HEK293 (cell line): ENCODE measurements at regions not wholly inside any gene's neighbourhood (a gene's known extent, or its start where the extent isn't known, plus 50 kb on each side); places are given as distances from the start of the nearest gene placed in this dataset.

Experiments
- CTCF ChIA-PET: fragments of 350-600 bp; formaldehyde crosslinking; extraction: SDS; loops from one replicate; lab custom pipeline; 2021; ENCODE audit warnings: antibody characterized with exemption; lab: Yijun Ruan, JAX
- POLR2A ChIA-PET: fragments of 300-600 bp; formaldehyde crosslinking; extraction: SDS; loops from one replicate; lab custom pipeline; 2020; ENCODE audit warnings: antibody characterized with exemption, inconsistent platforms; lab: Yijun Ruan, JAX
- H3K27ac ChIP-seq: fragments of 200-500 bp; sonication (Bioruptor generic); 2 replicates; pipeline ENCODE4 v1.5.1; 2014; ENCODE audit warnings: low read depth, low read length, control low read depth, inconsistent platforms; ENCODE audit errors: extremely low read depth
- H3K36me3 ChIP-seq, 2 experiments: fragments of 200-500 bp in 1 of 2; sonication (Bioruptor generic) in 1 of 2; 1 replicate in 1 of 2; 2 replicates in 1 of 2; pipeline ENCODE4 v1.5.1; 2014 to 2017; ENCODE audit warnings: inconsistent platforms in 2 of 2, low read length in 2 of 2; ENCODE audit not compliant: control insufficient read depth in 2 of 2, insufficient read depth in 1 of 2
- H3K4me1 ChIP-seq: fragments of 200-500 bp; sonication (Bioruptor generic); 2 replicates; pipeline ENCODE4 v1.5.1; 2014; ENCODE audit warnings: mild to moderate bottlenecking, low read length, inconsistent platforms; ENCODE audit not compliant: control insufficient read depth, insufficient read depth
- H3K4me3 ChIP-seq: 2 replicates; pipeline ENCODE4 v1.5.1; 2011; ENCODE audit warnings: low read depth, mild to moderate bottlenecking, control low read depth, low read length, moderate library complexity
- H3K9me3 ChIP-seq: fragments of 200-500 bp; sonication (Bioruptor generic); 2 replicates; pipeline ENCODE4 v1.5.1; 2014; ENCODE audit warnings: low read depth, low read length, inconsistent platforms; ENCODE audit not compliant: control insufficient read depth, insufficient read depth
- BCL11B ChIP-seq: fragments of 450-650 bp; formaldehyde crosslinking; IDR thresholded peaks from 2 replicates; pipeline ENCODE4 v1.5.1; 2016; ENCODE audit warnings: low read depth, missing biosample characterization, missing genetic modification characterization
- IKZF3 ChIP-seq: fragments of 450-650 bp; IDR thresholded peaks from 2 replicates; pipeline ENCODE4 v1.5.0; 2018; ENCODE audit warnings: missing biosample characterization, mild to moderate bottlenecking, missing genetic modification characterization, moderate library complexity
- KLF1 ChIP-seq: fragments of 450-650 bp; formaldehyde crosslinking; IDR thresholded peaks from 2 replicates; pipeline ENCODE4 v1.5.1; 2016; ENCODE audit warnings: missing biosample characterization, missing genetic modification characterization
- KLF10 ChIP-seq: fragments of 450-650 bp; IDR thresholded peaks from 2 replicates; pipeline ENCODE4 v1.5.1; 2018; ENCODE audit warnings: missing biosample characterization, mild to moderate bottlenecking, missing genetic modification characterization
- TRIM28 ChIP-seq: IDR thresholded peaks from 2 replicates; pipeline ENCODE4 v1.6.1; 2011; ENCODE audit warnings: low read length, control low read depth, borderline replicate concordance
- ZBTB17 ChIP-seq: fragments of 450-650 bp; formaldehyde crosslinking; IDR thresholded peaks from 2 replicates; pipeline ENCODE4 v1.5.1; 2016; ENCODE audit warnings: missing biosample characterization, missing genetic modification characterization
- ZEB2 ChIP-seq: fragments of 450-650 bp; formaldehyde crosslinking; IDR thresholded peaks from 2 replicates; pipeline ENCODE4 v1.5.1; 2016; ENCODE audit warnings: missing biosample characterization, missing genetic modification characterization
- ZFP69B ChIP-seq: fragments of 450-650 bp; formaldehyde crosslinking; IDR thresholded peaks from 2 replicates; pipeline ENCODE4 v1.5.1; 2016; ENCODE audit warnings: missing biosample characterization, missing genetic modification characterization
- ZNF10 ChIP-seq: fragments of 450-650 bp; formaldehyde crosslinking; IDR thresholded peaks from 2 replicates; pipeline ENCODE4 v1.5.1; 2017; ENCODE audit warnings: missing biosample characterization, missing genetic modification characterization
- ZNF112 ChIP-seq: fragments of 450-650 bp; formaldehyde crosslinking; IDR thresholded peaks from 2 replicates; pipeline ENCODE4 v1.5.0; 2017; ENCODE audit warnings: missing biosample characterization, missing genetic modification characterization
- ZNF138 ChIP-seq: fragments of 450-650 bp; formaldehyde crosslinking; IDR thresholded peaks from 2 replicates; pipeline ENCODE4 v1.5.1; 2016; ENCODE audit warnings: missing biosample characterization, missing genetic modification characterization, borderline replicate concordance
- ZNF157 ChIP-seq: fragments of 450-650 bp; formaldehyde crosslinking; IDR thresholded peaks from 2 replicates; pipeline ENCODE4 v1.5.1; 2016; ENCODE audit warnings: missing biosample characterization, missing genetic modification characterization
- ZNF169 ChIP-seq: fragments of 450-650 bp; formaldehyde crosslinking; IDR thresholded peaks from 2 replicates; pipeline ENCODE4 v1.5.1; 2016; ENCODE audit warnings: missing biosample characterization, missing genetic modification characterization
- ZNF174 ChIP-seq: fragments of 450-650 bp; formaldehyde crosslinking; IDR thresholded peaks from 2 replicates; pipeline ENCODE4 v1.5.0; 2017; ENCODE audit warnings: missing biosample characterization, mild to moderate bottlenecking, missing genetic modification characterization
- ZNF19 ChIP-seq: fragments of 450-650 bp; formaldehyde crosslinking; IDR thresholded peaks from 2 replicates; pipeline ENCODE4; 2016; ENCODE audit warnings: missing biosample characterization, missing genetic modification characterization, low read depth
- ZNF2 ChIP-seq: fragments of 450-650 bp; formaldehyde crosslinking; IDR thresholded peaks from 2 replicates; pipeline ENCODE4 v1.5.1; 2016; ENCODE audit warnings: missing biosample characterization, missing genetic modification characterization
- ZNF23 ChIP-seq: fragments of 450-650 bp; formaldehyde crosslinking; IDR thresholded peaks from 2 replicates; pipeline ENCODE4 v1.5.1; 2016; ENCODE audit warnings: missing biosample characterization, missing genetic modification characterization, borderline replicate concordance
- ZNF274 ChIP-seq, 2 experiments: fragments of 200-500 bp in 1 of 2; fragments of 450-650 bp in 1 of 2; sonication (Bioruptor generic) in 1 of 2; formaldehyde crosslinking in 1 of 2; IDR thresholded peaks; 2 replicates each; pipeline versions ENCODE4 v1.5.1 to v1.6.1; 2014 to 2016; ENCODE audit warnings: borderline replicate concordance in 1 of 2, inconsistent platforms in 1 of 2, low read length in 1 of 2, missing biosample characterization in 1 of 2, missing genetic modification characterization in 1 of 2
- ZNF292 ChIP-seq: fragments of 450-650 bp; formaldehyde crosslinking; IDR thresholded peaks from 2 replicates; pipeline ENCODE4 v1.5.1; 2016; ENCODE audit warnings: low read depth, missing biosample characterization, missing genetic modification characterization, borderline replicate concordance
- ZNF324 ChIP-seq: fragments of 450-650 bp; formaldehyde crosslinking; IDR thresholded peaks from 2 replicates; pipeline ENCODE4 v1.5.1; 2016; ENCODE audit warnings: missing biosample characterization, missing genetic modification characterization
- ZNF366 ChIP-seq: fragments of 450-650 bp; formaldehyde crosslinking; conservative IDR thresholded peaks from 2 replicates; pipeline ENCODE4 v1.5.1; 2016; ENCODE audit warnings: missing biosample characterization, missing genetic modification characterization
- ZNF404 ChIP-seq: fragments of 450-650 bp; formaldehyde crosslinking; IDR thresholded peaks from 2 replicates; pipeline ENCODE4 v1.5.1; 2017; ENCODE audit warnings: missing biosample characterization, missing genetic modification characterization
- ZNF416 ChIP-seq: fragments of 450-650 bp; formaldehyde crosslinking; IDR thresholded peaks from 2 replicates; pipeline ENCODE4 v1.5.1; 2016; ENCODE audit warnings: missing biosample characterization, missing genetic modification characterization
- ZNF514 ChIP-seq: fragments of 450-650 bp; formaldehyde crosslinking; IDR thresholded peaks from 2 replicates; pipeline ENCODE4 v1.5.1; 2016; ENCODE audit warnings: missing biosample characterization, missing genetic modification characterization
- ZNF530 ChIP-seq: fragments of 450-650 bp; formaldehyde crosslinking; IDR thresholded peaks from 2 replicates; pipeline ENCODE4 v1.5.1; 2016; ENCODE audit warnings: low read depth, missing biosample characterization, missing genetic modification characterization
- ZNF843 ChIP-seq: fragments of 450-650 bp; formaldehyde crosslinking; IDR thresholded peaks from 2 replicates; pipeline ENCODE4 v1.5.1; 2016; ENCODE audit warnings: missing biosample characterization, missing genetic modification characterization
- TF ChIP-seq, protein P1 (sequence below): fragments of 450-650 bp; formaldehyde crosslinking; IDR thresholded peaks from 2 replicates; pipeline ENCODE4 v1.5.1; 2016; ENCODE audit warnings: missing biosample characterization, missing genetic modification characterization, low read depth
- TF ChIP-seq, protein P2 (sequence below): fragments of 450-650 bp; formaldehyde crosslinking; IDR thresholded peaks from 2 replicates; pipeline ENCODE4 v1.5.1; 2016; ENCODE audit warnings: missing biosample characterization, missing genetic modification characterization
- TF ChIP-seq, protein P3 (sequence below): fragments of 450-650 bp; formaldehyde crosslinking; IDR thresholded peaks from 2 replicates; pipeline ENCODE4 v1.5.1; 2016; ENCODE audit warnings: missing biosample characterization, missing genetic modification characterization

DNA sequence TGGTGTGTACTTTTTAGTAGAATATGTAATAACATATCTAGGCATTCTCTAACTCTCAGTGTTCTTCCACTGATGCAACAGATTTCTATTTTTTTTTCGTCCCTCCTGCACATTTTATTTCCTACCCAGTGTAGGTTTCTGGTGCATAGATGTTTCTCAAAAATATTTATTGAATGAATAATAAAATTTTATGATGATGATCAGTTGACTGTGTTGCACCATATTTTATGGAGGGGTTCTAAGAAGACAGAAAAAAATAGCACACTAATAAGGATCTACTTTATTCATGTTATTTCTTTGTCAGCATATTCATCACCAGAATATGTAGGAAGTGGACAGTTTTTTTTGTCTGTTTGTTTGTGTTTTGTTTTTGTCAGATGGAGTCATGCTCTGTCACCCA, 2529.3 kb downstream of the ARAP2 start:
- POLR2A ChIA-PET, result no interaction called here
- TF ChIP-seq ZNF10 (tag by site-specific recombination) (no peak), ZNF274 (IDR thresholded peaks at IDR 0.05; ENCODE audit: low read length) (no peak), ZNF274 (tag by site-specific recombination; IDR thresholded peaks at IDR 0.05; ENCODE audit: borderline replicate concordance) (no peak), ZNF169 (tag by site-specific recombination) (no peak), ZNF292 (tag by site-specific recombination) (no peak), ZNF157 (tag by site-specific recombination) (no peak), ZNF416 (tag by site-specific recombination) (no peak), ZNF174 (tag by site-specific recombination) (no peak), ZNF19 (tag by site-specific recombination) (no peak), ZNF112 (tag by site-specific recombination) (no peak), KLF1 (no peak), ZNF843 (tag by site-specific recombination) (no peak)
- TF ChIP-seq, protein P1, sequence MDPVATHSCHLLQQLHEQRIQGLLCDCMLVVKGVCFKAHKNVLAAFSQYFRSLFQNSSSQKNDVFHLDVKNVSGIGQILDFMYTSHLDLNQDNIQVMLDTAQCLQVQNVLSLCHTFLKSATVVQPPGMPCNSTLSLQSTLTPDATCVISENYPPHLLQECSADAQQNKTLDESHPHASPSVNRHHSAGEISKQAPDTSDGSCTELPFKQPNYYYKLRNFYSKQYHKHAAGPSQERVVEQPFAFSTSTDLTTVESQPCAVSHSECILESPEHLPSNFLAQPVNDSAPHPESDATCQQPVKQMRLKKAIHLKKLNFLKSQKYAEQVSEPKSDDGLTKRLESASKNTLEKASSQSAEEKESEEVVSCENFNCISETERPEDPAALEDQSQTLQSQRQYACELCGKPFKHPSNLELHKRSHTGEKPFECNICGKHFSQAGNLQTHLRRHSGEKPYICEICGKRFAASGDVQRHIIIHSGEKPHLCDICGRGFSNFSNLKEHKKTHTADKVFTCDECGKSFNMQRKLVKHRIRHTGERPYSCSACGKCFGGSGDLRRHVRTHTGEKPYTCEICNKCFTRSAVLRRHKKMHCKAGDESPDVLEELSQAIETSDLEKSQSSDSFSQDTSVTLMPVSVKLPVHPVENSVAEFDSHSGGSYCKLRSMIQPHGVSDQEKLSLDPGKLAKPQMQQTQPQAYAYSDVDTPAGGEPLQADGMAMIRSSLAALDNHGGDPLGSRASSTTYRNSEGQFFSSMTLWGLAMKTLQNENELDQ (tag by site-specific recombination), result no peak
- TF ChIP-seq, all 188 proteins: peak for 0

DNA sequence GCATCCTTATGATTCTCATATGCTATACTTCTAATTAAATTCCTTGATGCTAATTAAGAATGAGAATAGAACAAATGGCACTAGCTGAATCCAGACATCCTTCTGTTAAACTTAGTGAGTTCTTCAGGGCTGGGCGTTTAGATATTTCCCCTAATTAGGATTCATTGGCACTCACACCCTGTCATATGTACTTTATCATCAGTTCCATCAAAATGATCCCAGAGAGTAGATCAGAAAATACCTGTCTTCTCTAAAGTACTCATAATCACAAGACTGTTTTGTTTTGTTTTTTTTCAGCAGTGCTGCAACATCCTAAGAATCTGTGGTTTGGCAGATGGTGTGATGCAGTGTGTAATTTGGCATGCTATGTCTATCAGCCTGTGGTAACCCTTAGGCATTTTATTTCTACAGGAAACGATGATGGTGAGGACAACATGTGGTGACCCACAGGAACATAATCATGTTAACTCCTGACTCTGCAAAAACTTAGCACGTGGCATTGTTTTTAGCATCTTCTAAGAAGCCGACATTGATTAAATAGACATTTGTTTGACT, 2528.4 kb downstream of the ARAP2 start:
- Histone ChIP-seq H3K9me3 (no peaks in the 10 kb centered on the region), H3K27ac (no peak overlapping the region), H3K4me3 (no peak overlapping the region)
- POLR2A ChIA-PET, result no interaction called here
- TF ChIP-seq TRIM28 (no peak), ZNF530 (tag by site-specific recombination) (no peak), ZNF2 (tag by site-specific recombination) (no peak), KLF10 (tag by site-specific recombination) (no peak), ZNF324 (tag by site-specific recombination) (no peak), ZNF112 (tag by site-specific recombination) (no peak), ZNF23 (tag by site-specific recombination) (no peak), BCL11B (tag by site-specific recombination) (no peak), ZNF366 (no peak), ZNF514 (tag by site-specific recombination) (no peak), ZNF404 (no peak), ZBTB17 (tag by site-specific recombination) (no peak), ZNF138 (tag by site-specific recombination) (no peak), IKZF3 (tag by site-specific recombination) (no peak), ZFP69B (tag by site-specific recombination) (no peak), ZEB2 (no peak)
- TF ChIP-seq, protein P2, sequence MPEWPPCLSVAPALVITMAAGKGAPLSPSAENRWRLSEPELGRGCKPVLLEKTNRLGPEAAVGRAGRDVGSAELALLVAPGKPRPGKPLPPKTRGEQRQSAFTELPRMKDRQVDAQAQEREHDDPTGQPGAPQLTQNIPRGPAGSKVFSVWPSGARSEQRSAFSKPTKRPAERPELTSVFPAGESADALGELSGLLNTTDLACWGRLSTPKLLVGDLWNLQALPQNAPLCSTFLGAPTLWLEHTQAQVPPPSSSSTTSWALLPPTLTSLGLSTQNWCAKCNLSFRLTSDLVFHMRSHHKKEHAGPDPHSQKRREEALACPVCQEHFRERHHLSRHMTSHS (tag by site-specific recombination), result no peak
- TF ChIP-seq, protein P3, sequence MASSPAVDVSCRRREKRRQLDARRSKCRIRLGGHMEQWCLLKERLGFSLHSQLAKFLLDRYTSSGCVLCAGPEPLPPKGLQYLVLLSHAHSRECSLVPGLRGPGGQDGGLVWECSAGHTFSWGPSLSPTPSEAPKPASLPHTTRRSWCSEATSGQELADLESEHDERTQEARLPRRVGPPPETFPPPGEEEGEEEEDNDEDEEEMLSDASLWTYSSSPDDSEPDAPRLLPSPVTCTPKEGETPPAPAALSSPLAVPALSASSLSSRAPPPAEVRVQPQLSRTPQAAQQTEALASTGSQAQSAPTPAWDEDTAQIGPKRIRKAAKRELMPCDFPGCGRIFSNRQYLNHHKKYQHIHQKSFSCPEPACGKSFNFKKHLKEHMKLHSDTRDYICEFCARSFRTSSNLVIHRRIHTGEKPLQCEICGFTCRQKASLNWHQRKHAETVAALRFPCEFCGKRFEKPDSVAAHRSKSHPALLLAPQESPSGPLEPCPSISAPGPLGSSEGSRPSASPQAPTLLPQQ (tag by site-specific recombination), result no peak
- TF ChIP-seq, protein P1 (tag by site-specific recombination), result no peak
- TF ChIP-seq, all 188 proteins: peak for 0
- H3K4me1 ChIP-seq, result no peaks in the 10 kb centered on the region
- CTCF ChIA-PET, result no interaction called here
- H3K36me3 ChIP-seq, result no peaks in the 10 kb centered on the region

More for the DNA sequence above, 2529.3 kb downstream of the ARAP2 start:
- Histone ChIP-seq H3K36me3 (no peaks in the 10 kb centered on the region), H3K4me1 (no peaks in the 10 kb centered on the region), H3K27ac (no peak overlapping the region), H3K4me3 (no peak overlapping the region), H3K9me3 (no peaks in the 10 kb centered on the region)
- CTCF ChIA-PET, result no interaction called here
